Heart left ventricle (tissue), 13 donors: ENCODE measurements at regions not wholly inside any gene's neighbourhood (a gene's known extent, or its start where the extent isn't known, plus 50 kb on each side); places are given as distances from the start of the nearest gene placed in this dataset.

Source experiments
- POLR2A ChIP-seq, 2 donors: fragments of 450-650 bp; IDR thresholded peaks; one replicate each; pipeline ENCODE4 v1.6.1; 2017; ENCODE audit warnings: antibody characterized with exemption in 2 of 2, mild to moderate bottlenecking in 2 of 2, moderate library complexity in 2 of 2
- TF ChIP-seq, protein P1 (sequence below), 12 donors: fragments of 200-600 bp; sonication (generic) in 4 of 12; IDR thresholded peaks; one replicate each; pipeline versions ENCODE4 v1.5.0 to v1.8.0; 2018 to 2022; ENCODE audit warnings: antibody characterized with exemption in 12 of 12, mild to moderate bottlenecking in 5 of 12
- donor health status: ischemic (EF 13 %, LVEDD 7.1; RV severe dilation, severe dysfunction).
- donor health status: DM: no; HTN: yes; CAD: no.
- donor health status: DM: no; HTN: no; CAD: no.
- donor health status: ischemic (EF 25% LVEDD 6.9; RV normal size, moderate dysfunction).
- donor health status: ischemic (EF 25% LVEDD 5.7; RV mildly dilated, moderate dysfunction).
- donor health status: ischemic (EF 35%, LVEDD 5.7; RV mildly dilated, moderate dysfunction).
- donor health status: nonischemic (EF 11% LVEDD 7.7; RV severe dilation, severe dysfunction).
- donor health status: DM: yes; HTN: yes; CAD: no.
- donor health status: PGD.
- donor health status: ischemic (EF 29% LVEDD 5.4; RV normal size, mild dysfunction).
- donor health status: nonischemic (EF 23%, LVEDD 6.1; RV moderate dilation, normal function).

DNA sequence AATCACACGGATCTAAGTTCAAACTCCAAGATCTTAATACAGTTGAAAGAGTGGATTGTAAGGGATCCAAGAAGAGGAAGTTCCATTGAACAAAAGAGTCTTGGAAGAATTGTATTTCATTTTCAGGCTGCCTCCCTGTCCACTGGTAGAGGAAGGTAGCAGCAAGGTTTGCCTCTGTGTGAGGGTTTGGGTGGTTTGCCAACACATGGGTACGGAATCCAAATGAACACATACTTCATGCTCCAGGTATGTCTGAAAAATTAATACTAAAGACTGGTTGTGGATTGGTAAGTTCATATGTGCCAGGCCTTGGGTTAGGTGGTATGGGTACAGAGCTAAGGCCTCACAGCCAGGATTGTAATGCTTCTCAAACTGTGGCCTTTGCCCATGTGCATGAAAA lies 523.6 kb upstream of the BOD1L1 start:
- TF ChIP-seq, protein P1, sequence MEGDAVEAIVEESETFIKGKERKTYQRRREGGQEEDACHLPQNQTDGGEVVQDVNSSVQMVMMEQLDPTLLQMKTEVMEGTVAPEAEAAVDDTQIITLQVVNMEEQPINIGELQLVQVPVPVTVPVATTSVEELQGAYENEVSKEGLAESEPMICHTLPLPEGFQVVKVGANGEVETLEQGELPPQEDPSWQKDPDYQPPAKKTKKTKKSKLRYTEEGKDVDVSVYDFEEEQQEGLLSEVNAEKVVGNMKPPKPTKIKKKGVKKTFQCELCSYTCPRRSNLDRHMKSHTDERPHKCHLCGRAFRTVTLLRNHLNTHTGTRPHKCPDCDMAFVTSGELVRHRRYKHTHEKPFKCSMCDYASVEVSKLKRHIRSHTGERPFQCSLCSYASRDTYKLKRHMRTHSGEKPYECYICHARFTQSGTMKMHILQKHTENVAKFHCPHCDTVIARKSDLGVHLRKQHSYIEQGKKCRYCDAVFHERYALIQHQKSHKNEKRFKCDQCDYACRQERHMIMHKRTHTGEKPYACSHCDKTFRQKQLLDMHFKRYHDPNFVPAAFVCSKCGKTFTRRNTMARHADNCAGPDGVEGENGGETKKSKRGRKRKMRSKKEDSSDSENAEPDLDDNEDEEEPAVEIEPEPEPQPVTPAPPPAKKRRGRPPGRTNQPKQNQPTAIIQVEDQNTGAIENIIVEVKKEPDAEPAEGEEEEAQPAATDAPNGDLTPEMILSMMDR (IDR thresholded peaks at IDR 0.05) = no peak
- TF ChIP-seq POLR2A (IDR thresholded peaks at IDR 0.05) = no peak
